SK-N-SH (cell line): ENCODE measurements at regions not wholly inside any gene's neighbourhood (a gene's known extent, or its start where the extent isn't known, plus 50 kb on each side); places are given as distances from the start of the nearest gene placed in this dataset.

Source experiments
- CTCF ChIA-PET: fragments of 300-600, 350-600 bp; formaldehyde crosslinking; extraction: SDS; loops from one replicate; lab custom pipeline; 2021; lab: Yijun Ruan, JAX
- POLR2A ChIA-PET: fragments of 350-600 bp; sonication (Branson Sonifier 250); formaldehyde crosslinking; extraction: SDS; loops from one replicate; lab custom pipeline; 2020; ENCODE audit warnings: antibody characterized with exemption, inconsistent platforms; lab: Yijun Ruan, JAX
- DNase-seq: peaks from one replicate; pipeline ENCODE4 v3.0.0; 2012
- H2AFZ ChIP-seq: fragments of 200-600 bp; sonication (generic); 2 replicates; pipeline ENCODE4 v1.8.1; 2016; ENCODE audit warnings: antibody characterized with exemption, mild to moderate bottlenecking, low read depth
- H3F3A ChIP-seq: fragments of 200-600 bp; sonication (generic); replicated peaks from 2 replicates; pipeline ENCODE3; 2016; ENCODE audit warnings: antibody characterized with exemption, mild to moderate bottlenecking; ENCODE audit not compliant: insufficient read depth
- H3K27ac ChIP-seq, 2 experiments: fragments of 200-500 bp in 1 of 2; fragments of 200-600 bp in 1 of 2; sonication (Bioruptor generic) in 1 of 2; sonication (generic), shearing (Covaris generic) in 1 of 2; 2 replicates each; pipeline versions ENCODE4 v1.5.1 to v1.6.1; 2014 to 2016; ENCODE audit warnings: low read depth in 2 of 2, inconsistent platforms in 1 of 2, low read length in 1 of 2, mild to moderate bottlenecking in 1 of 2, mixed read lengths in 1 of 2
- H3K27me3 ChIP-seq: fragments of 200-600 bp; sonication (generic), shearing (Covaris generic); 2 replicates; pipeline ENCODE4 v1.6.1; 2016; ENCODE audit warnings: mixed run types; ENCODE audit not compliant: insufficient read depth
- H3K36me3 ChIP-seq, 2 experiments: fragments of 200-500 bp in 1 of 2; fragments of 200-600 bp in 1 of 2; sonication (Bioruptor generic) in 1 of 2; sonication (generic) in 1 of 2; replicated peaks in 1 of 2; 2 replicates each; pipeline versions ENCODE3 to v1.5.1; 2014 to 2016; ENCODE audit warnings: low read length in 1 of 2, mild to moderate bottlenecking in 1 of 2; ENCODE audit not compliant: insufficient read depth in 2 of 2, control insufficient read depth in 1 of 2
- H3K4me1 ChIP-seq, 2 experiments: fragments of 200-500 bp in 1 of 2; fragments of 200-600 bp in 1 of 2; sonication (Bioruptor generic) in 1 of 2; sonication (generic), shearing (Covaris generic) in 1 of 2; 2 replicates each; pipeline versions ENCODE4 v1.5.1 to v1.6.1; 2014 to 2016; ENCODE audit warnings: low read depth in 1 of 2, low read length in 1 of 2, mixed run types in 1 of 2; ENCODE audit not compliant: insufficient read depth in 2 of 2, control insufficient read depth in 1 of 2
- H3K4me2 ChIP-seq: fragments of 200-600 bp; sonication (generic), shearing (Covaris generic); 2 replicates; pipeline ENCODE4 v1.6.1; 2017; ENCODE audit warnings: mixed run types
- H3K4me3 ChIP-seq, 2 experiments: fragments of 200-500 bp in 1 of 2; fragments of 200-600 bp in 1 of 2; sonication (Bioruptor generic) in 1 of 2; sonication (generic), shearing (Covaris generic) in 1 of 2; 2 replicates each; pipeline versions ENCODE4 v1.5.1 to v1.8.1; 2014 to 2016; ENCODE audit warnings: low read depth in 2 of 2, inconsistent platforms in 1 of 2, low read length in 1 of 2, mild to moderate bottlenecking in 1 of 2, mixed read lengths in 1 of 2, moderate library complexity in 1 of 2
- H3K79me2 ChIP-seq: fragments of 200-600 bp; sonication (generic); 2 replicates; pipeline ENCODE4 v1.8.1; 2017; ENCODE audit warnings: mild to moderate bottlenecking; ENCODE audit not compliant: insufficient read depth
- H3K9ac ChIP-seq: fragments of 200-600 bp; sonication (generic); 2 replicates; pipeline ENCODE4 v1.6.1; 2017; ENCODE audit warnings: mixed run types
- H3K9me2 ChIP-seq: fragments of 200-600 bp; sonication (generic); 2 replicates; pipeline ENCODE4 v1.6.1; 2017; ENCODE audit warnings: mixed run types
- H3K9me3 ChIP-seq: fragments of 200-600 bp; sonication (generic); 2 replicates; pipeline ENCODE4 v1.6.1; 2017; ENCODE audit warnings: mixed run types, mild to moderate bottlenecking, moderate library complexity
- H4K20me1 ChIP-seq: fragments of 200-600 bp; sonication (generic); 2 replicates; pipeline ENCODE4 v1.6.1; 2017; ENCODE audit warnings: mild to moderate bottlenecking, mixed run types; ENCODE audit not compliant: insufficient read depth
- ELF1 ChIP-seq: IDR thresholded peaks from 2 replicates; pipeline ENCODE4 v1.4.0; 2012
- EZH2phosphoT487 ChIP-seq: fragments of 200-600 bp; sonication (generic); IDR thresholded peaks from 2 replicates; pipeline ENCODE4 v1.6.1; 2017; ENCODE audit warnings: low read depth, mixed run types, mild to moderate bottlenecking, antibody characterized with exemption, moderate library complexity, borderline replicate concordance
- FOSL2 ChIP-seq: IDR thresholded peaks from 2 replicates; pipeline ENCODE4 v1.4.0; 2012; ENCODE audit warnings: low read depth, mild to moderate bottlenecking, moderate library complexity, borderline replicate concordance
- FOXM1 ChIP-seq: IDR thresholded peaks from 2 replicates; pipeline ENCODE4 v1.4.0; 2012; ENCODE audit warnings: low read depth, mild to moderate bottlenecking
- GABPA ChIP-seq: IDR thresholded peaks from 2 replicates; pipeline ENCODE4 v1.4.0; 2012; ENCODE audit warnings: low read depth, mild to moderate bottlenecking
- GATA2 ChIP-seq: sonication (generic); formaldehyde crosslinking; IDR thresholded peaks from 2 replicates; pipeline ENCODE4 v1.5.0; 2020; ENCODE audit warnings: mild to moderate bottlenecking, missing genetic modification reagents
- NRF1 ChIP-seq: IDR thresholded peaks from 2 replicates; pipeline ENCODE4 v1.6.1; 2012; ENCODE audit warnings: low read depth, mild to moderate bottlenecking, low read length
- POLR2AphosphoS5 ChIP-seq: IDR thresholded peaks from 2 replicates; pipeline ENCODE4 v1.6.1; 2012; ENCODE audit warnings: low read depth, low read length
- RAD21 ChIP-seq: IDR thresholded peaks from 2 replicates; pipeline ENCODE4 v1.6.1; 2012; ENCODE audit warnings: mild to moderate bottlenecking, low read length
- RCOR1 ChIP-seq: fragments of 150-350 bp; IDR thresholded peaks from 2 replicates; pipeline ENCODE4 v1.6.1; 2017; ENCODE audit warnings: antibody characterized with exemption, low read length
- REST ChIP-seq: IDR thresholded peaks from 2 replicates; pipeline ENCODE4 v1.6.1; 2012; ENCODE audit warnings: mild to moderate bottlenecking, low read depth, low read length, moderate library complexity
- RFX5 ChIP-seq: IDR thresholded peaks from 2 replicates; pipeline ENCODE4 v1.6.1; 2012; ENCODE audit warnings: mild to moderate bottlenecking, improper control_type of control experiment, low read length
- SIN3A ChIP-seq: IDR thresholded peaks from 2 replicates; pipeline ENCODE4 v1.6.1; 2012; ENCODE audit warnings: low read depth, mild to moderate bottlenecking, low read length, moderate library complexity, borderline replicate concordance
- SMC3 ChIP-seq: IDR thresholded peaks from 2 replicates; pipeline ENCODE4 v1.6.1; 2012; ENCODE audit warnings: low read depth, low read length, improper control_type of control experiment
- TEAD4 ChIP-seq: IDR thresholded peaks from 2 replicates; pipeline ENCODE4 v1.4.0; 2012; ENCODE audit warnings: mild to moderate bottlenecking, borderline replicate concordance; ENCODE audit not compliant: insufficient read depth
- WGBS: methylation state at CpG from one replicate; pipeline ENCODE4 v1.1.6; 2017; ENCODE audit warnings: low lambda C conversion rate; 5-methylcytosine and 5-hydroxymethylcytosine counted together
- TF ChIP-seq, protein P1 (sequence below): IDR thresholded peaks from 2 replicates; pipeline ENCODE4 v1.4.0; 2012; ENCODE audit warnings: low read depth, borderline replicate concordance
- TF ChIP-seq, protein P2 (sequence below): IDR thresholded peaks from 2 replicates; pipeline ENCODE4 v1.4.0; 2012; ENCODE audit warnings: low read depth
- TF ChIP-seq, protein P3 (sequence below): IDR thresholded peaks from 2 replicates; pipeline ENCODE4 v1.4.0; 2012; ENCODE audit warnings: low read depth, borderline replicate concordance

DNA sequence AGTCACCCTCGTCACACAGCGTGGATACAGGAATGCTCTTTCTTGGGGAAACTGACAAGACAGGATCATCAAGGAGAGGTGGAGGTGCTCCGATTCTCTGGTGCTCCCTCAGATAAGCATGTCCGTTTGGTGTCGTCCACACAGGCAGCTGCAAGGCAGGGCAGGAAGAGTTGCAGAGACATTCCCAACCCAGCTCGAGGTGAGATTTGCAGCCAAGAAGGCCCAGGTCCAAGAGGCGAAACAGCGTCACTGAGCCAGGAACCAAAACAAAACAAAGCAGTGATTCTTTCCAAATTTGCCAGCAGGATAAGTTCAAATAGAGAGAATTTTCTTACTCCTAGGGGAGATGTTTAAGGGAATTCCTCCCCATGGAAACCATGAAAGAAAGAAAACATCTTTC, 386.5 kb upstream of the PFKP start:
- H4K20me1 ChIP-seq = no peaks in the 10 kb centered on the region
- H3K36me3 ChIP-seq = no peaks in the 10 kb centered on the region
- no peaks in the 10 kb centered on the region for H3K79me2 ChIP-seq
- H3K27ac ChIP-seq = no peak overlapping the region
- H3K4me1 ChIP-seq = no peaks in the 10 kb centered on the region
- H3K9me2 ChIP-seq = no peaks in the 10 kb centered on the region
- no peak overlapping the region for H2AFZ ChIP-seq
- TF ChIP-seq RFX5 (no peak), TEAD4 (no peak), NRF1 (no peak), EZH2phosphoT487 (no peak), ELF1 (no peak), SIN3A (no peak), SMC3 (no peak), GABPA (no peak), FOSL2 (no peak), POLR2AphosphoS5 (no peak), RAD21 (no peak), RCOR1 (no peak), REST (no peak), GATA2 (CRISPR knock-in tag) (no peak), FOXM1 (no peak)
- TF ChIP-seq, protein P1, sequence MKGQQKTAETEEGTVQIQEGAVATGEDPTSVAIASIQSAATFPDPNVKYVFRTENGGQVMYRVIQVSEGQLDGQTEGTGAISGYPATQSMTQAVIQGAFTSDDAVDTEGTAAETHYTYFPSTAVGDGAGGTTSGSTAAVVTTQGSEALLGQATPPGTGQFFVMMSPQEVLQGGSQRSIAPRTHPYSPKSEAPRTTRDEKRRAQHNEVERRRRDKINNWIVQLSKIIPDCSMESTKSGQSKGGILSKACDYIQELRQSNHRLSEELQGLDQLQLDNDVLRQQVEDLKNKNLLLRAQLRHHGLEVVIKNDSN = no peak
- TF ChIP-seq, protein P2, sequence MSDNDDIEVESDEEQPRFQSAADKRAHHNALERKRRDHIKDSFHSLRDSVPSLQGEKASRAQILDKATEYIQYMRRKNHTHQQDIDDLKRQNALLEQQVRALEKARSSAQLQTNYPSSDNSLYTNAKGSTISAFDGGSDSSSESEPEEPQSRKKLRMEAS = no peak
- TF ChIP-seq, protein P3, sequence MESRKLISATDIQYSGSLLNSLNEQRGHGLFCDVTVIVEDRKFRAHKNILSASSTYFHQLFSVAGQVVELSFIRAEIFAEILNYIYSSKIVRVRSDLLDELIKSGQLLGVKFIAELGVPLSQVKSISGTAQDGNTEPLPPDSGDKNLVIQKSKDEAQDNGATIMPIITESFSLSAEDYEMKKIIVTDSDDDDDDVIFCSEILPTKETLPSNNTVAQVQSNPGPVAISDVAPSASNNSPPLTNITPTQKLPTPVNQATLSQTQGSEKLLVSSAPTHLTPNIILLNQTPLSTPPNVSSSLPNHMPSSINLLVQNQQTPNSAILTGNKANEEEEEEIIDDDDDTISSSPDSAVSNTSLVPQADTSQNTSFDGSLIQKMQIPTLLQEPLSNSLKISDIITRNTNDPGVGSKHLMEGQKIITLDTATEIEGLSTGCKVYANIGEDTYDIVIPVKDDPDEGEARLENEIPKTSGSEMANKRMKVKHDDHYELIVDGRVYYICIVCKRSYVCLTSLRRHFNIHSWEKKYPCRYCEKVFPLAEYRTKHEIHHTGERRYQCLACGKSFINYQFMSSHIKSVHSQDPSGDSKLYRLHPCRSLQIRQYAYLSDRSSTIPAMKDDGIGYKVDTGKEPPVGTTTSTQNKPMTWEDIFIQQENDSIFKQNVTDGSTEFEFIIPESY = no peak
- no peak for DNase-seq
- H3K9ac ChIP-seq = no peak overlapping the region
- WGBS = 42% methylated on average over 8 of the region's 8 CpGs
- H3K4me3 ChIP-seq = no peak overlapping the region
- no peaks in the 10 kb centered on the region for H3F3A ChIP-seq
- no peaks in the 10 kb centered on the region for H3K27me3 ChIP-seq
- H3K4me2 ChIP-seq = no peak overlapping the region
- POLR2A ChIA-PET = no interaction called here
- CTCF ChIA-PET = interaction anchor here (1.0 kb wide), 1 partner anchor 9 kb away, joined by 3 read pairs; no protein-coding TSS in a partner anchor
- no peaks in the 10 kb centered on the region for H3K9me3 ChIP-seq
